ENCODE measurements at regions not wholly inside any gene's neighbourhood (a gene's known extent, or its start where the extent isn't known, plus 50 kb on each side); places are given as distances from the start of the nearest gene placed in this dataset.

GRCh38 chr9:126058011-126058531, 268.6 kb upstream of the MVB12B start (continued):
- no peak for TF ChIP-seq REST (IDR thresholded peaks at IDR 0.05; ENCODE audit: low read depth)
- no peak for TF ChIP-seq FOSL1 (IDR thresholded peaks at IDR 0.05; ENCODE audit: low read depth)
- TF ChIP-seq CEBPB (IDR thresholded peaks at IDR 0.05; ENCODE audit: low read depth) = no peak
- no peak for TF ChIP-seq EZH2phosphoT487 (IDR thresholded peaks at IDR 0.05; ENCODE audit: borderline replicate concordance)
- no peak for TF ChIP-seq TCF7L2 (IDR thresholded peaks at IDR 0.05; ENCODE audit: borderline replicate concordance, extremely low read depth, insufficient read depth, insufficient read length)
- TF ChIP-seq ATF3 (IDR thresholded peaks at IDR 0.05) = no peak
- TF ChIP-seq CTCF (IDR thresholded peaks at IDR 0.05 in 2 of 3, conservative IDR thresholded peaks at IDR 0.05 in 1 of 3; ENCODE audit: borderline replicate concordance in 1 of 3, insufficient read depth in 1 of 3, low read depth in 2 of 3, low read length in 2 of 3) = no peak
- no peak for TF ChIP-seq ZNF274 (IDR thresholded peaks at IDR 0.05; ENCODE audit: low read depth, low read length)

GRCh38 chr9:126058591-126058990, 268.0 kb upstream of the MVB12B start:
- intact Hi-C loops (cut with micrococcal nuclease) = no loop called here
- Histone ChIP-seq H3K27me3 (ENCODE audit: insufficient read depth, low read length) (no peaks in the 10 kb centered on the region), H3K27ac (ENCODE audit: low read depth, low read length) (no peak overlapping the region), H2AFZ (ENCODE audit: low read depth, low read length, poor library complexity, severe bottlenecking) (no peak overlapping the region), H3K4me3 (replicated peaks in 1 of 2; ENCODE audit: low read depth in 1 of 2, low read length in 2 of 2) (no peak overlapping the region), H4K20me1 (ENCODE audit: insufficient read depth) (no peaks in the 10 kb centered on the region), H3K9ac (ENCODE audit: low read length) (no peak overlapping the region), H3K4me1 (ENCODE audit: control insufficient read depth in 1 of 2, insufficient read depth in 2 of 2, low read length in 2 of 2) (peaks cover 0 to 13% of the 10 kb centered on the region in 2 experiments; a peak in 2 of 4 replicates), H3K4me2 (ENCODE audit: low read length) (no peak overlapping the region), H3K9me2 (ENCODE audit: insufficient read depth) (no peaks in the 10 kb centered on the region), H3K9me3 (ENCODE audit: control insufficient read depth in 1 of 2, insufficient read depth in 1 of 2, low read depth in 1 of 2, low read length in 2 of 2) (no peaks in the 10 kb centered on the region), H3K79me2 (ENCODE audit: insufficient read depth, low read length) (no peaks in the 10 kb centered on the region), H3K36me3 (ENCODE audit: control insufficient read depth in 1 of 2, insufficient read depth in 2 of 2, low read length in 2 of 2) (no peaks in the 10 kb centered on the region)
- DNase-seq (ENCODE audit: low read depth, low spot score) = no peak
- RAD21 ChIA-PET (ENCODE audit: low non-redundant PET in 1 of 2, low total read pairs in 2 of 2, uncharacterized antibody in 2 of 2, unreplicated experiment in 2 of 2) = no interaction called here
- BruUV-seq (replicated peaks) = no TSS peak
- TF ChIP-seq POLR2AphosphoS5 (IDR thresholded peaks at IDR 0.05; ENCODE audit: low read depth, low read length) = no peak
- TF ChIP-seq POLR2A (IDR thresholded peaks at IDR 0.05; ENCODE audit: borderline replicate concordance, extremely low read depth, insufficient read depth, insufficient read length) = no peak
- TF ChIP-seq EZH2phosphoT487 (IDR thresholded peaks at IDR 0.05; ENCODE audit: borderline replicate concordance) = no peak
- TF ChIP-seq SIN3A (IDR thresholded peaks at IDR 0.05; ENCODE audit: low read depth) = no peak
- no peak for TF ChIP-seq FOSL1 (IDR thresholded peaks at IDR 0.05; ENCODE audit: low read depth)
- TF ChIP-seq EGR1 (IDR thresholded peaks at IDR 0.05; ENCODE audit: low read depth) = no peak
- TF ChIP-seq SRF (IDR thresholded peaks at IDR 0.05; ENCODE audit: low read depth) = no peak
- no peak for TF ChIP-seq ZNF274 (IDR thresholded peaks at IDR 0.05; ENCODE audit: low read depth, low read length)
- no peak for TF ChIP-seq CBX3 (IDR thresholded peaks at IDR 0.05; ENCODE audit: low read depth)
- no peak for TF ChIP-seq ATF3 (IDR thresholded peaks at IDR 0.05)
- no peak for TF ChIP-seq TCF7L2 (IDR thresholded peaks at IDR 0.05; ENCODE audit: borderline replicate concordance, extremely low read depth, insufficient read depth, insufficient read length)
- ATAC-seq = no peak
- POLR2A ChIA-PET = no interaction called here
- CTCF ChIA-PET = no interaction called here

Measured in HCT116 (cell line).